GM20000 (cell line): ENCODE measurements at regions not wholly inside any gene's neighbourhood (a gene's known extent, or its start where the extent isn't known, plus 50 kb on each side); places are given as distances from the start of the nearest gene placed in this dataset.

Experiments used
- DNase-seq: peaks from one replicate; pipeline ENCODE4 v3.0.0; 2012; ENCODE audit warnings: low spot score
- CTCF ChIP-seq: IDR thresholded peaks from 2 replicates; pipeline ENCODE4 v1.5.1; 2012; ENCODE audit warnings: mild to moderate bottlenecking, control low read depth; ENCODE audit errors: extremely low read depth, missing control alignments

GRCh38 chr1:4298361-4299083 lies 355.9 kb upstream of the AJAP1 start:
- no peak for TF ChIP-seq CTCF

GRCh38 chr1:4301007-4301406 lies 353.4 kb upstream of the AJAP1 start:
- DNase-seq, result no peak
- TF ChIP-seq CTCF, result no peak

More at GRCh38 chr1:4298361-4299083, 355.9 kb upstream of the AJAP1 start:
- DNase-seq, result no peak

DNA sequence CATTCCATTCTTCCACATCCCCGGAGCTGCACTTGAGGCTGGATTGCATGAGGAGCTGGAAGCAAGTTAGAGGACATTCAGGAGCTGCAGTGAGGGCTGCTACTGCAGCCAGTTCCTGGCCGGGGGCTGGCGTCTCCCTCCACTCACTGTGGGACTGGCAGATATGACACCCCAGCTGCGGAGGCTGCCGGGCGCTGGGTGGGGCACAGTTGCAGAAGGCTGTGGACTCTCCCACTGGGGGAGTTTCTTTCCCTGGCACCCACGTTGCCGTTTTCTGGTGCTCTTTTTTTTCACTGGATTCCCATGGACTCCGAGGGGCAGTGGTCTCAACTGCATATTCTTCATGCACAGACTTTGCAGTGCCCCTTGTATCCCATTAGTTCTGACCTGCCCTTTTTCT lies 351.1 kb upstream of the AJAP1 start:
- no peak for TF ChIP-seq CTCF
- DNase-seq, result no peak

- no peak for DNase-seq
- TF ChIP-seq CTCF, result no peak
Measured at GRCh38 chr1:4305526-4306301, 348.7 kb upstream of the AJAP1 start.

GRCh38 chr1:4306559-4307467 lies 347.6 kb upstream of the AJAP1 start:
- no peak for DNase-seq
- TF ChIP-seq CTCF, result no peak

- DNase-seq, result no peak
- TF ChIP-seq CTCF, result no peak
Measured at GRCh38 chr1:4307468-4307845, 347.0 kb upstream of the AJAP1 start.
